HG03432 (cell line): ENCODE measurements at regions not wholly inside any gene's neighbourhood (a gene's known extent, or its start where the extent isn't known, plus 50 kb on each side); places are given as distances from the start of the nearest gene placed in this dataset.

Experiments used
- ATAC-seq: cut with Tn5 transposase; IDR thresholded peaks from one replicate; pipeline ENCODE4 v1.9.1; 2021; ENCODE audit warnings: mild to moderate bottlenecking, moderate library complexity; ENCODE audit not compliant: unreplicated experiment

DNA sequence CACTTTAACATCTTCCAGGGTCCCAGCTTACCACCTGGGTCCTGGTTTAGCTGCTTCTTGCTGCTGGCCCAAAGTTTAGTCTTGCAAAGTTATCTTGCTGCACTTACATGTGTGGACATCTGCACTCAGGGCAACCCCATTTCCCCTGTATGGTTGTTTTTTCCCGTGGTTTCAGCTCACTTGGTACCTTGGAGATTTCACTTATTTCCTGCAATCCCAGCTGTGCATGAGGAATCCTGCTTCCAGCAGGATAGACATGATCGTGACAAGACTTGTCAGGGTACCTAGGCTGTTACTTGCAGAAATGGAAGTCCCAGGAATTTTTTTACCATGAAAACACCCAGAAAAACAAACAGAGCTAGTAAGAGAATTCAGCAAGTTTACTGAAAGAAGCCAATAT is 95.9 kb upstream of the LEP start:
- ATAC-seq, result no peak

GRCh38 chr7:128146052-128146451 is 95.0 kb upstream of the LEP start:
- ATAC-seq, result no peak

GRCh38 chr7:128148676-128149075 is 92.4 kb upstream of the LEP start:
- no peak for ATAC-seq

DNA sequence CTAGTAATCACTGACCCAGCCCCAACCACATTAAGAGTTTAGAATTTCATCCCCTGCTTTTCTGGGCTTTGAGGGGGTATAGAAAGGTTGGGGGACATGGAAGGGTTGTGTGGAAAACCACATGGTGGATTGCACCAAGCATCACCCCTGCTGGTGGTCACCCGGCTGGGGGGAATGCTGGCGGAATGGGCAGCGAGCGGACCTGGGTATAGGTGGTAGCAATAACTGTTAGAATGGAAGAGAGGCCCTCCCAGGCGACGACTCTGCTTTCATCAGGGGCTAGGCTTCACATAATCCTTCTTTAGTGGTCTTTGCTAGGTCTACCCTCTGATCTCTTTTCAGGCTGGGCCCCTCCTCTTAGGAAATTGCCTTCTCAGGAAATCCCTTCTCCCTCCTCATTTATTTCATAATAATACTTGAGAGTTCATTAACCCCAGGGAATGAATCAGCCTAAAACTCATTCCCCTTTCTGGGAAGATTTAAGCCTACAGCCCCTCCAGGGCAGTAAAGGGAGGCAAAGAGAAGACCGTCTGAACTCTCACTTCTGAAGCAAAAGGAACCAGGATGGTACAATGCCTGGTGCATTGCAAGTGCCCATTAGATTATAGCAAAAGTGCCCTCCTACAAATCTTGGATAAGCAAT is 90.7 kb upstream of the LEP start:
- no peak for ATAC-seq

- ATAC-seq, result no peak
Observed at GRCh38 chr7:128151635-128152034, 89.4 kb upstream of the LEP start.

DNA sequence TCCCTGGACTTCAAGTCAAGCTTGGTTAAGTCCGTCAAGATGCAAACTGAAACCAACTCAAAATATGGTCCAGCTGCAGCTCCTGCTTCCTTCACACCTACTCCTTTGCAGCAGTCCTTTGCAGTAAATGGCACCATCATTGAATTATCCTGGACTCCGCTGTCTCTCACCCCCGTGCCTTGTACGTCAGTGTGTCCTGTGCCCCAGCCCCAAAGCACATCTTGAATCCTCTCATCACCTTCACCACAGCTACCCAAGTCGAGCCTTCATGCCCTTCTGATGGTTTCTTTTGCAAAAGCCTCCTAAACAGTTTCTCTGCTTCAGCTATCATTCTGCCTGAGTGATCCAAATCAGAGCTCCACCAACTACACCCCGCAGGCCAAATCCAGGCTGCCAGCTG is 88.4 kb upstream of the LEP start:
- no peak for ATAC-seq

DNA sequence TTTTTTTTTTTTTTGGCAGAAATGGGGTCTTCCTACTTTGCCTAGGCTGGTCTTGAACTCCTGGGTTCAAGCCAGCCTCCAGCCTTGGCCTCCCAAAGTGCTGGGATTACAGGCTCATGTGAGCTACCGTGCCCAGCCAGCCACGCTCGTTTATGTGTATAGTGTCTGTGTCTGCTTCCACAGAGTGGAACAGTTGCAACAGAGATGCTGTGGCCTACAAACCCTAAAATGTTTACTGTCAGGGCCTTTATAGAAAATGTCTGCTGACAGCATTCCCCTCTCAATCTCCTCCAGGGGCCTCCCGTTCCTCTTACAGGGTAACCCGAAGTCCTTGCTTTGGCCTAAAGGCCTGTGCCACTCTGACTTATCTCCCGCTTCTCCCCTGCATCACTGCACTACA is 87.6 kb upstream of the LEP start:
- no peak for ATAC-seq

- no peak for ATAC-seq
Observed at GRCh38 chr7:128154504-128154903, 86.6 kb upstream of the LEP start.

GRCh38 chr7:128155100-128155740 is 85.9 kb upstream of the LEP start:
- no peak for ATAC-seq

GRCh38 chr7:128157906-128158305 is 83.2 kb upstream of the LEP start:
- ATAC-seq, result no peak

DNA sequence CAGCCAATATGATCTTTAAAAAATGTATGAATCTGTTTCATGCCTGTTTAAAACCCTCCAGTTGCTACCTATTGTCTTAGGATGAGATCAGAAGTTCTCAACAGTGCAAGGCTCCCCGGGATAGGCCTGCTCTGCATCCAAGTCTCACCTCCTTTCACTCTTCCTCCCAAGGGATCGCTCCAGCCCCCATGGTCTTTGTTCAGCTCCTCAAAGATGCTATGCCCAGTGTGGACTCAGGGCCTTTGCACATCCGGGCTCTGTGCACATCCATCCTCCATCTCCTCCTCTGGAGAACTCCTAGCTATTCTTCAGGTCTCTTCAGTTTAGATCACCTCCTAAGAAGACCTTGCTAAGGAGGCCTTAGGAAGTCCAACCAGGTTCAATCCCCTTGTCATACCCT is 82.7 kb upstream of the LEP start:
- no peak for ATAC-seq

DNA sequence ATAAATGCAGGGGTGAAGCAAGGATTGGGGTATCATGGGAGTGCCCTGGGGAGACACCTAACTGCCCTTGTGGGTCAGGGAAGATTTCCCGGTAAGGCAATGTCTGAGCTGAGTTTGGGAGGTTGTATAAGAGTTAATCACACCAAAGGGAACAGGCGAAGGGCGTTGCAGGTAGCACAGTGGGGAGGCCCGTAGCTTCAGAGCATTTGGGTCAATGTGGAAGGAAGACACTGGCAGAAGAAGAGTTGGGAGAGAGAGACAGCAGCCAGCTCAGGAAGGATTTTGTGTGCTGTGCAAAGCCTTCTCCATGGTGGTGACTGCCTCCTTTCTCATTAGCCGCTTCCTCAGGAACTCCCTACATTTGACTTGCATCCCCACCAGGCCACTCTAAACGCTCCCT is 80.8 kb upstream of the LEP start:
- ATAC-seq, result no peak

GRCh38 chr7:128161466-128162125 is 79.5 kb upstream of the LEP start:
- no peak for ATAC-seq

- no peak for ATAC-seq
Observed at GRCh38 chr7:128162666-128163065, 78.4 kb upstream of the LEP start.

DNA sequence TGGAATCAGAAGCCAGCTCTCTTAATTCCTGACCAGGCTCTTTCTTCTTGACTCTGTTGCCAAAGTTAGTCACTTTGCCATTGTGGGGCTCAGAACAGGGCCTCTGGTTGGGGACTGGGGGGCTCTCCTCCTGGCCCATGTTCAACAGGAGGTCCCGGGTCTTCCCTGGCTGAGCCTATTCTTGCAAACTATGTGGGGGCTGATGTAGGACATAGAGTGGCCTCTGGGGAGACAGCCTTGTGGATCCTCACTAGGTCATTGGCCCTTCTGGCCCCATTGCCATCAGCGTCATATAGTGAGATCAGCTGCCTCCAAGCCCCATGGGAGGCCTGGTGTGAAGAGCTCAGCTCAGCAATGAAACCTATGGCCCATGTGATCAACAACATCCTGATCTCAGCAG is 77.6 kb upstream of the LEP start:
- ATAC-seq, result no peak

DNA sequence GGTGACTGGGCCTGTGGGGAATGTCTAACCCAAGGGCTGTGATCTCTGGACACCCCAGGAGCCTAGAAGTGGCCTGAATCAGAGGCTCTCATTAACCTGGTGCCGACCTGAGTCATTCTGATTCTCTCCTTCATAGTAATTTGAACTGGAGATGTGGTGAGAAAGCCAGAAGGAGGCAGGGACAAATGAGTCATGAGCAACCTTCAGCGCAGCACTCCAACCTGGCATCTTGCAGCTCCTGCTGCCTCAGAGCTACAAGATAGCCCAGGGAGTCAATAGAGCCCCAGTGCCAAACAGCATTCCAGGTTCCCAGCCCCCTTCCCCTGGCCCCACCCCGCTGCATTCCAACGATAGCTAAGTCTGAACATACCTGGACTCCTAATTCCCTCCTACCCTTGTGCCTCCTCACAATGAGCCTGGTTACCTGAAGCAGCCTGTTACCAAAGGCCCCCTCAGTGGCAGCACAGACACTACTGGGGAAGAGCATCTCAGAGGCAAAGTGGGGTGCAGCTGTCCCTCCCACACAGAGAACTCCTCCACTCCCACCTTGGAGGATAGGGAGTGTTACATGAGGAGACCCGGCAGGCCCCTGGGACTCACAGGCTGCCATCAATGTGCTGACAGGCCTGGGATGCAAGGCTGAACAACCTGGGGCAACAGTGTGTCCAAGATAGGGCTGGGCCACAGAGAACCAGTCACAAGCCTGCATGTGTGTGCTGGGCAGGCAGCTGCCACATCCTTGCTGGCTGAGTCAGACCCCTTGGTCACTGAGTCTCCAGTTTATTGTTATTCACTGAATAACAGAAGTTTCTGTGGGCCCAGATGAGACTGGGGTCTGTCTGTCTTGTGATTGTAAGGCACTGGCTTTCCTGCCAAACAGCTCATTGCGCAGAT is 76.8 kb upstream of the LEP start:
- ATAC-seq, result no peak

DNA sequence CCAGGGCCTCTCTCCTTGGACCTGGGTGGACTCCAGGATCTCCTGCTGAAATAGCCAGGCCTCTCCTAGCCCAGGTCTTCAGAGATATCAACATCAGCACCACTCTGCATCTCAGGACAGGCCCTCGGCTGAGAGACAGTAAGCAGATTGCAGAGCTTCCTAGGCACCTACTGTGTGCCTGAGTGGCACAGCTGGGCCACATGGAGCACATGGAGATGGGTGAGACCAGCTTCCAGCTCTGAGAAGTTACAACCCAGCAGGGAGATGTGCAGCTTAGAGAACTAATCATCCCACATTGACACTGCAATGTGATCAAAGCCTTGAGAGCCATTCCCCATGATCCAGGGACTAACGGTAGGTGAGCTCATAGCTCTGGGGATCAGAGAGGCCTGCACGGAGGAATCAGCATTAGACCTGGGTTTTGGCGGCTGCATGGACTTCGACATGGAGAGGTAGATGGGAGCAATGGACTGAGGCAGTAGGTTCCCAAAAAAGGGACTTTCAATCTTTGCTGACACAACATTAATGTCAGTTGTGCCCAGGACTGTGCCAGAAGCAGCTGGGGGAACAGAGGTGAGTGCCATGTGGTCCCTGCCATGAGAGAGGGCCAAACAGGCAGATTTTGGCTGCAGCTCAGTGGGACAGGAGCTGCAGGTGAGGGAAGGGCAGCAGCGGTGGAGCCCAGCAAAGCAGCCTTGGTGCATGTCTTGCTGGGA is 76.0 kb upstream of the LEP start:
- ATAC-seq, result no peak

DNA sequence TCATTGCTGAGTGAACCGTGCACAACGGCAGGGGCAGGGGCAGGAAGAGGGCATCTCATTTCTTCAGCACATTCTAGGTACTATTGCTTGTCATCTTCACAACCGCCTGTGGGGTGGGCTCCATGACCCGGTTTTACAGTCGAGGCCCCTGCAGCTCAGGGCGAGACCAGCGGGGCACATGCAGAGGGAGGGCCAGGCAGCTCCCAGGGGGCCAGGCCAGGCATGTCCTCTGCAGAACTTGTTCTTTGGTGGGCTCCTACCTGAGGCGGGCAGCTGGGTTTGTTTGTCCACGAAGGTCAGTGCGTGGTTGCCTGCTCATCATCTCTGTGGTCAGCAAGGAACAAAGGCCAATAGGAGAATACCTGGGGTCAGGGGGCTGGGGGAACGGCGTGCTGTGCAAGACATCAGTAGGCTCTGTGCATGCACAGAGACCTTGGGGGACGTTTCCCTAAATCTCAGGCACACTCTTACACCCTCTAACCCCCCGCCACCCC is 75.1 kb upstream of the LEP start:
- no peak for ATAC-seq

- ATAC-seq, result no peak
Observed at GRCh38 chr7:128166603-128167041, 74.5 kb upstream of the LEP start.

DNA sequence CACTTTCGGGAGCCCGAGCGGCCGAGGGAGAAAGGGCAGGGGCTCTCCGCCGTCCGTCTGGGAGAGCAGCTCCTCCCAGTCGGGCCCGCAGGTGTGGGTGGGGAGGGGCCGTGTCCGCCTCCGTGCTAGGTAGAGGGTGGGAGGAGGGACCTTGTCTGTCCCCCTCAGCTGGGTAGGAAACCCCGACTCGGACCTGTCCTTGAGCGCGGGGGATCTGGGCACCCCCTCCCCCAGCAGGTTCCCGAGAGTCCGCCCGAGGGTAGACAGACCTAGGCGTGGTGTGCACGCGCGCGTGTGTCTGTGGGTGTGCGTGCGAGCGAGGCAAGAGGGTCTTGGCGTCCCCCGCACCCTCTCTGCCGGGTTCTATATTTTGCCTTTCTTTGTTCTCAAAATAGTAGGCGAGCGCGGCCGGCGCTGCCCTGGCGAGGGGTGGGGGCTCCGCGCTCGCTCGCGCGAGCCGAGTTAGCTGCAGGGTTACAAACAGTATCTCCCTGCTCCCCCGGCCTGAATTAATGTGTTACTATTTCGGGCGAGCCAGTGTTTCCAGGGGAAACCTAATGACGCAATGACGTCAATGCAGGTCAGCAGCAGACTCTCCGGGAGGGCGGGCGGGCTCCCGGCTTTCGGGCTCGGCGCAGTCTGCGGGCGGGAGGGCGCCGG is 73.9 kb upstream of the LEP start:
- no peak for ATAC-seq
